Left lung (tissue), 4 donors: ENCODE measurements at regions not wholly inside any gene's neighbourhood (a gene's known extent, or its start where the extent isn't known, plus 50 kb on each side); places are given as distances from the start of the nearest gene placed in this dataset.
A peak's percentile ranks its signal among the peaks of the same experiment; 100 is the strongest.

Experiments
- ATAC-seq: fragments of 200-7000 bp; cut with Tn5 transposase; one replicate; pipeline ENCODE4 v1.9.1; 2020; ENCODE audit warnings: moderate library complexity
- DNase-seq, 4 donors: peaks; one replicate each; pipeline ENCODE4 v3.0.0-alpha.2; 2013 to 2020
- H3K27ac ChIP-seq, 2 donors: fragments of 200-600 bp; sonication (generic) in 1 of 2; one replicate each; pipeline versions ENCODE4 v1.5.0 to v1.8.0; 2020 to 2021
- H3K27me3 ChIP-seq, 2 donors: fragments of 200-600 bp; sonication (generic) in 1 of 2; one replicate each; pipeline versions ENCODE4 v1.5.0 to v1.8.0; 2020 to 2021
- H3K36me3 ChIP-seq, 2 donors: fragments of 200-600 bp; sonication (generic) in 1 of 2; one replicate each; pipeline versions ENCODE4 v1.5.0 to v1.8.0; 2020 to 2021
- H3K4me1 ChIP-seq, 2 donors: fragments of 200-600 bp; one replicate each; pipeline ENCODE4 v1.8.0; 2021
- H3K4me3 ChIP-seq, 2 donors: fragments of 200-600 bp; sonication (generic) in 1 of 2; one replicate each; pipeline versions ENCODE4 v1.5.0 to v1.8.0; 2020 to 2021; ENCODE audit warnings: mild to moderate bottlenecking in 1 of 2
- H3K9me3 ChIP-seq, 2 donors: fragments of 200-600 bp; sonication (generic) in 1 of 2; one replicate each; pipeline versions ENCODE4 v1.5.0 to v1.8.0; 2020 to 2021
- CTCF ChIP-seq, 2 donors: fragments of 200-600 bp; sonication (generic) in 1 of 2; IDR thresholded peaks; one replicate each; pipeline versions ENCODE4 v1.5.0 to v1.8.0; 2021; ENCODE audit warnings: antibody characterized with exemption in 2 of 2
- intact Hi-C, 2 donors: fragments of 100-400 bp; cut with DNase I; formaldehyde crosslinking; loops; one replicate each; pipeline versions ENCODE4 v1.11.2 to v1.14.2; 2022
- donor health status: DM: no; HTN: yes; CAD: no.
- donor health status: DM: no; HTN: no; CAD: no.

DNA sequence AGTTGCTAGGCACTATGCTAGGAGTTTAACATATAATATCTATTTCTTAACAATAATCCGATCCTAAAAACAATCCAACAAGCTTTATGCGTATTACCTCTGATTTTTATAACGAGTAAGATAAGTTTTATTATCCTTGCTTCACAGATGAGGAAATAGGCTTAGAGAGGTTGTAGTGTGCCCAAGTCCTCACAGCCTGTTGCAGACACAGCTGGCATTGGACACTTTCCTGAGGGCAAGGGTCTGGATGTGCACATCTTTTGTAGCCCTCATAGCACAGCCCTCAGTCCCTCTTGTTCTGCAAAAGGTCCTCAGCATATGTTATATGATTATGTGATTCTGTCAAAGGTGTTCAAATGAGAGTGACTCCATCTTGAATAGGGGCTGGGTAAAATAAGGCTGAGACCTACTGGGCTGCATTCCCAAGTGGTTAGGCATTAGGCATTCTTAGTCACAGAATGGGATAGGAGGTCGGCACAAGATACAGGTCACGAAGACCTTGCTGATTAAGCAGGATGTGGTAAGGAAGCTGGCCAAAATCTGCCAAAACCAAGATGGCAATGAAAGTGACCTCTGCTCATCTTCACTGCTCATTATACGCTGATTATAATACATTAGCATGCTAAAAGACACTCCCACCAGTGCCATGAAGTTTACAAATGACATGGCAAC lies 75.7 kb upstream of the F3 start:
- ATAC-seq (no peak), DNase-seq (no peak)
- H3K4me1 ChIP-seq = peaks cover 0 to 31% of the 10 kb centered on the region in 2 donors
- no peak overlapping the region for H3K4me3 ChIP-seq
- peaks cover 0 to 2% of the 10 kb centered on the region in 2 donors for H3K9me3 ChIP-seq
- H3K27me3 ChIP-seq = no peaks in the 10 kb centered on the region
- no peak overlapping the region for H3K27ac ChIP-seq
- intact Hi-C loops = no loop called here
- no peak for TF ChIP-seq CTCF (IDR thresholded peaks at IDR 0.05)
- H3K36me3 ChIP-seq = no peaks in the 10 kb centered on the region

DNA sequence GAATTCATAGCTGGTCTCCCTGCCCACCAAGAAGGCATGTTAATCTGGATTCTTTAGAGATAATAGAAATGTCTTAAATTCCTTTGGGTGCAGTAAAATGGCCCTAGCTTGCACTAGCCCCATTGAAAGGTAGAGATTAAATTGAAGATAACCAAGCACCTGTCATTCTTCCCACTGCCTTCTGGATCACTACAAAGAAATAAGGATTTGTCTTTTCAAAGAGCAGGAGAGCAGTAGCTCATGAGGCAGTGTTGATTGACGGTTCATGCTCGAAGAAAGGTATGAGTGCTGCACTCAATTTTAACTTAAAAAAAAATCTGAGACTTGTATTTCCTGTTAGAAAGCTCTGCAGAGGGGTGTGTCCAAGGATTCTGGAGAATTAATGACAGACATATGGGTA lies 74.9 kb upstream of the F3 start:
- intact Hi-C loops = no loop called here
- H3K36me3 ChIP-seq = no peaks in the 10 kb centered on the region
- H3K9me3 ChIP-seq = peaks cover 0 to 2% of the 10 kb centered on the region in 2 donors
- no peak for TF ChIP-seq CTCF (IDR thresholded peaks at IDR 0.05)
- H3K4me3 ChIP-seq = no peak overlapping the region
- no peak overlapping the region for H3K27ac ChIP-seq
- H3K27me3 ChIP-seq = no peaks in the 10 kb centered on the region
- ATAC-seq (no peak), DNase-seq (no peak)
- peaks cover 0 to 38% of the 10 kb centered on the region in 2 donors for H3K4me1 ChIP-seq

- no peaks in the 10 kb centered on the region for H3K27me3 ChIP-seq
- H3K4me1 ChIP-seq = peaks cover 0 to 39% of the 10 kb centered on the region in 2 donors
- no peak for TF ChIP-seq CTCF (IDR thresholded peaks at IDR 0.05)
- no peak overlapping the region for H3K27ac ChIP-seq
- H3K36me3 ChIP-seq = no peaks in the 10 kb centered on the region
- H3K4me3 ChIP-seq = no peak overlapping the region
- peak in 1 of 4 donors; percentile 72 for DNase-seq
- intact Hi-C loops = no loop called here
- ATAC-seq = peak; percentile 80
- peaks cover 0 to 2% of the 10 kb centered on the region in 2 donors for H3K9me3 ChIP-seq
Observed at GRCh38 chr1:94614996-94615395, 73.4 kb upstream of the F3 start.

- Histone ChIP-seq H3K4me1 (peaks cover 0 to 39% of the 10 kb centered on the region in 2 donors), H3K4me3 (no peak overlapping the region), H3K36me3 (no peaks in the 10 kb centered on the region), H3K27me3 (no peaks in the 10 kb centered on the region), H3K9me3 (peaks cover 0 to 2% of the 10 kb centered on the region in 2 donors), H3K27ac (no peak overlapping the region)
- no peak for TF ChIP-seq CTCF (IDR thresholded peaks at IDR 0.05)
- DNase-seq (no peak), ATAC-seq (peak; percentile 7)
- intact Hi-C loops = no loop called here
Observed at GRCh38 chr1:94614168-94614815, 72.7 kb upstream of the F3 start.

DNA sequence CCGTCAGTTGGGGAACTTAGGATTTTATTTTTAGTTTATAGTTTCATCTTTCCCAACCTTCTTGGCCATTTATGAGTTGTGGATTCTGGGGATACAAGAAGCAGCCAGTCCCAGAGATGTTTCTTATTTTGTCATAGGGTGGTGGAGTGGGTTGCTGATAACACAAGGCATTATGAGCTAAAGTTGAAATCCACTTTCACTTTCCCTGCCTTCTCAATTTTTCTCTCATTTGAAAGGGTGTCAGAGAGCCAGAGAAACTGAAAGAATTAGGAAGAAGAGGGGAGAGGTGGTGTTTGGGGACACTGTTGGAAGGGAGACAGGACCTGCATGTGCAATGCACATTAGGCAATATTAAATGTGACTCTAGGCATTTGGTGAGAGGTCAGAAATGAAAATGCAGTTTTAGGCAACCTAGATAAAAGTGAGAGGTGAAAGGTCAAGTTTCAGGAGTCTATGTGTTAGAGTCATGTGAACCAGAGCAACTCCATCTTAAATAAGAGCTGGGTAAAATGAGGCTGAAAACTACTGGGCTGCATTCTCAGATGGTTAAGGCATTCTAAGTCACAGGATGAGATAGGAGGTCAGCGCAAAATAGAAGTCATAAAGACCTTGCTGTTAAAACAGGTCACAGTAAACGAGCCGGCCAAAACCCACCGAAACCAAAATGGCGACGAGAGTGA lies 71.1 kb upstream of the F3 start:
- no peaks in the 10 kb centered on the region for H3K27me3 ChIP-seq
- peaks cover 0 to 42% of the 10 kb centered on the region in 2 donors for H3K4me1 ChIP-seq
- TF ChIP-seq CTCF (IDR thresholded peaks at IDR 0.05) = no peak
- no peak overlapping the region for H3K4me3 ChIP-seq
- no peak for ATAC-seq
- H3K9me3 ChIP-seq = no peaks in the 10 kb centered on the region
- peak overlapping the region in 1 of 2 donors; percentile 44 for H3K27ac ChIP-seq
- no peak for DNase-seq
- H3K36me3 ChIP-seq = no peaks in the 10 kb centered on the region
- intact Hi-C loops = no loop called here
